H1 (cell line): ENCODE measurements at regions not wholly inside any gene's neighbourhood (a gene's known extent, or its start where the extent isn't known, plus 50 kb on each side); places are given as distances from the start of the nearest gene placed in this dataset.

ENCODE experiments used
- CTCF ChIA-PET: fragments of 300-600 bp; sonication (Branson Sonifier 250); formaldehyde crosslinking; loops from one replicate; lab custom pipeline; 2021; ENCODE audit not compliant: partially characterized antibody; lab: Charles Lee
- POLR2A ChIA-PET: fragments of 300-600 bp; sonication (Branson Sonifier 250); formaldehyde crosslinking; loops from one replicate; lab custom pipeline; 2021; ENCODE audit warnings: inconsistent platforms; ENCODE audit not compliant: partially characterized antibody; lab: Charles Lee
- DNase-seq, 2 experiments: peaks; one replicate each; pipeline versions ENCODE4 v3.0.0 to v3.0.0-alpha.2; 2010 to 2022; ENCODE audit warnings: low spot score in 2 of 2, low read depth in 1 of 2, mixed read lengths in 1 of 2
- FAIRE-seq: peaks from 2 replicates; lab custom pipeline; 2011; peaks lifted over from hg19 to GRCh38; lab: Jason Lieb, UNC
- H2AFZ ChIP-seq: 2 replicates; pipeline ENCODE4 v1.8.1; 2012; ENCODE audit warnings: low read length, inconsistent platforms
- H2AK5ac ChIP-seq: 2 replicates; pipeline ENCODE4 v1.6.1; 2013; ENCODE audit warnings: low read depth, low read length
- H2BK120ac ChIP-seq: replicated peaks from 2 replicates; pipeline ENCODE3; 2013; ENCODE audit warnings: low read depth, low read length, inconsistent platforms
- H2BK12ac ChIP-seq: 2 replicates; pipeline ENCODE4 v1.6.1; 2013; ENCODE audit warnings: low read depth, low read length
- H2BK15ac ChIP-seq: 2 replicates; pipeline ENCODE4 v1.6.1; 2013; ENCODE audit warnings: low read length
- H2BK20ac ChIP-seq: 2 replicates; pipeline ENCODE4 v1.6.1; 2013; ENCODE audit warnings: low read length
- H2BK5ac ChIP-seq: 2 replicates; pipeline ENCODE4 v1.6.1; 2013; ENCODE audit warnings: low read depth, low read length
- H3K14ac ChIP-seq: 2 replicates; pipeline ENCODE4 v1.6.1; 2013; ENCODE audit warnings: inconsistent platforms; ENCODE audit not compliant: insufficient read length
- H3K18ac ChIP-seq: 2 replicates; pipeline ENCODE4 v1.6.1; 2013; ENCODE audit warnings: low read length; ENCODE audit errors: extremely low read depth
- H3K23ac ChIP-seq: 2 replicates; pipeline ENCODE4 v1.6.1; 2013; ENCODE audit warnings: inconsistent platforms; ENCODE audit not compliant: insufficient read length
- H3K23me2 ChIP-seq: 2 replicates; pipeline ENCODE4 v1.6.1; 2013; ENCODE audit warnings: low read depth, low read length
- H3K27ac ChIP-seq: 2 replicates; pipeline ENCODE4 v1.6.1; 2011; ENCODE audit warnings: low read depth, low read length, inconsistent platforms
- H3K27me3 ChIP-seq, 4 experiments: replicated peaks in 1 of 4; 1 replicate in 1 of 4; 2 replicates in 3 of 4; pipeline versions ENCODE4 v1.6.1 to v1.8.1; 2011 to 2013; ENCODE audit warnings: low read length in 3 of 4, mild to moderate bottlenecking in 3 of 4, inconsistent platforms in 2 of 4, mixed read lengths in 2 of 4, moderate library complexity in 1 of 4; ENCODE audit not compliant: control insufficient read depth in 3 of 4, insufficient read depth in 3 of 4; ENCODE audit errors: extremely low read depth in 1 of 4
- H3K36me3 ChIP-seq, 4 experiments: 2 replicates each; pipeline versions ENCODE4 v1.6.1 to v1.8.1; 2011 to 2013; ENCODE audit warnings: mild to moderate bottlenecking in 4 of 4, low read length in 3 of 4, moderate library complexity in 2 of 4, control low read depth in 1 of 4, inconsistent platforms in 1 of 4; ENCODE audit not compliant: insufficient read depth in 4 of 4, control insufficient read depth in 2 of 4
- H3K4ac ChIP-seq: replicated peaks from 2 replicates; pipeline ENCODE3; 2013; ENCODE audit warnings: low read length, low read depth, mixed read lengths, inconsistent platforms; ENCODE audit not compliant: insufficient read length
- H3K4me1 ChIP-seq, 4 experiments: replicated peaks in 1 of 4; 1 replicate in 1 of 4; 2 replicates in 3 of 4; pipeline versions ENCODE4 v1.6.1 to v1.8.1; 2011 to 2013; ENCODE audit warnings: low read length in 3 of 4, inconsistent platforms in 2 of 4, mixed read lengths in 1 of 4; ENCODE audit not compliant: insufficient read depth in 4 of 4, control insufficient read depth in 3 of 4
- H3K4me2 ChIP-seq, 2 experiments: 2 replicates each; pipeline versions ENCODE4 v1.6.1 to v1.8.1; 2011 to 2013; ENCODE audit warnings: low read depth in 2 of 2, low read length in 2 of 2, control low read depth in 1 of 2, inconsistent platforms in 1 of 2, mild to moderate bottlenecking in 1 of 2; ENCODE audit not compliant: insufficient read depth in 1 of 2
- H3K4me3 ChIP-seq, 4 experiments: fragments of 200-600, 300-600 bp in 1 of 4; sonication (generic), shearing (Covaris generic), sonication (Bioruptor Twin) in 1 of 4; 2 replicates each; pipeline versions ENCODE4 v1.5.1 to v1.8.1; 2011 to 2016; ENCODE audit warnings: low read length in 4 of 4, low read depth in 3 of 4, control low read depth in 2 of 4, inconsistent platforms in 2 of 4, mild to moderate bottlenecking in 2 of 4, mixed read lengths in 1 of 4, moderate library complexity in 1 of 4; ENCODE audit not compliant: insufficient read depth in 2 of 4; ENCODE audit errors: extremely low read depth in 1 of 4
- H3K56ac ChIP-seq: replicated peaks from 2 replicates; pipeline ENCODE3; 2013; ENCODE audit warnings: low read depth, mild to moderate bottlenecking, mixed read lengths, low read length, inconsistent platforms; ENCODE audit not compliant: insufficient read length
- H3K79me1 ChIP-seq: 2 replicates; pipeline ENCODE4 v1.6.1; 2013; ENCODE audit warnings: low read depth, low read length, control low read depth
- H3K79me2 ChIP-seq, 2 experiments: 2 replicates each; pipeline versions ENCODE4 v1.6.1 to v1.8.1; 2012 to 2013; ENCODE audit warnings: low read length in 2 of 2, mild to moderate bottlenecking in 2 of 2, inconsistent platforms in 1 of 2; ENCODE audit not compliant: insufficient read depth in 2 of 2, control insufficient read depth in 1 of 2
- H3K9ac ChIP-seq, 4 experiments: replicated peaks in 1 of 4; 1 replicate in 1 of 4; 2 replicates in 3 of 4; pipeline versions ENCODE4 v1.6.1 to v1.8.1; 2011 to 2013; ENCODE audit warnings: low read depth in 3 of 4, low read length in 3 of 4, control low read depth in 2 of 4, mild to moderate bottlenecking in 2 of 4, moderate library complexity in 2 of 4, inconsistent platforms in 1 of 4; ENCODE audit errors: extremely low read depth in 1 of 4
- H3K9me3 ChIP-seq, 2 experiments: 2 replicates each; pipeline versions ENCODE4 v1.6.1 to v1.8.1; 2012 to 2013; ENCODE audit warnings: mild to moderate bottlenecking in 2 of 2, moderate library complexity in 2 of 2, control low read depth in 1 of 2, inconsistent platforms in 1 of 2, low read depth in 1 of 2, low read length in 1 of 2, mixed read lengths in 1 of 2; ENCODE audit not compliant: insufficient read depth in 2 of 2
- H4K20me1 ChIP-seq, 2 experiments: replicated peaks in 1 of 2; 2 replicates each; pipeline versions ENCODE3 to v1.8.1; 2011 to 2013; ENCODE audit warnings: inconsistent platforms in 2 of 2, low read length in 2 of 2, mild to moderate bottlenecking in 1 of 2; ENCODE audit not compliant: insufficient read depth in 2 of 2, control insufficient read depth in 1 of 2
- H4K5ac ChIP-seq: 2 replicates; pipeline ENCODE4 v1.6.1; 2013; ENCODE audit warnings: low read length, low read depth, mixed read lengths, inconsistent platforms; ENCODE audit not compliant: insufficient read length
- H4K8ac ChIP-seq: 2 replicates; pipeline ENCODE4 v1.8.0; 2013; ENCODE audit warnings: mild to moderate bottlenecking, moderate library complexity, low read length, inconsistent platforms; ENCODE audit not compliant: insufficient read depth; ENCODE audit errors: extremely low read depth
- H4K91ac ChIP-seq: replicated peaks from 2 replicates; pipeline ENCODE3; 2013; ENCODE audit warnings: low read length, mixed read lengths, inconsistent platforms; ENCODE audit not compliant: insufficient read length
- BCL11A ChIP-seq, 2 experiments: IDR thresholded peaks; one replicate each; pipeline ENCODE4 v1.6.1; 2011; ENCODE audit warnings: low read depth in 2 of 2, low read length in 2 of 2, mild to moderate bottlenecking in 2 of 2
- CBX8 ChIP-seq: fragments of 300-800, 300-1000 bp; sonication (generic); IDR thresholded peaks from 2 replicates; pipeline ENCODE4 v1.7.1; 2016; ENCODE audit warnings: low read depth, low read length, borderline replicate concordance
- JUN ChIP-seq: IDR thresholded peaks from 2 replicates; pipeline ENCODE4 v1.6.1; 2011; ENCODE audit warnings: low read depth, mild to moderate bottlenecking, improper control_type of control experiment, low read length
- JUND ChIP-seq: IDR thresholded peaks from 2 replicates; pipeline ENCODE4 v1.6.1; 2011; ENCODE audit warnings: mild to moderate bottlenecking, improper control_type of control experiment, low read length
- NRF1 ChIP-seq: IDR thresholded peaks from 2 replicates; pipeline ENCODE4 v1.6.1; 2011; ENCODE audit warnings: mild to moderate bottlenecking, low read depth, low read length, improper control_type of control experiment
- RNF2 ChIP-seq: fragments of 200-900, 300-1000 bp; sonication (generic); IDR thresholded peaks from 2 replicates; pipeline ENCODE4 v1.7.1; 2016; ENCODE audit warnings: borderline replicate concordance, low read depth, mild to moderate bottlenecking, antibody characterized with exemption, low read length; ENCODE audit not compliant: poor library complexity, severe bottlenecking; ENCODE audit errors: missing control alignments
- SAP30 ChIP-seq: fragments of 300-600 bp; sonication (generic); IDR thresholded peaks from 2 replicates; pipeline ENCODE4 v1.7.1; 2012; ENCODE audit warnings: low read length, moderate library complexity, mild to moderate bottlenecking, inconsistent platforms; ENCODE audit not compliant: insufficient read depth, insufficient replicate concordance
- SP4 ChIP-seq: IDR thresholded peaks from 2 replicates; pipeline ENCODE4 v1.6.1; 2012; ENCODE audit warnings: low read length, inconsistent platforms
- SUZ12 ChIP-seq: fragments of 200-600 bp; sonication (generic); IDR thresholded peaks from 2 replicates; pipeline ENCODE4 v1.6.1; 2012; ENCODE audit warnings: mild to moderate bottlenecking, inconsistent platforms, low read length, moderate library complexity, mixed read lengths
- TCF12 ChIP-seq: IDR thresholded peaks from 2 replicates; pipeline ENCODE4 v1.6.1; 2011; ENCODE audit warnings: low read depth, mild to moderate bottlenecking, low read length
- YY1 ChIP-seq: IDR thresholded peaks from 2 replicates; pipeline ENCODE4 v1.6.1; 2011; ENCODE audit warnings: low read depth, mild to moderate bottlenecking, low read length
- WGBS, 2 experiments: shearing (Covaris generic) in 1 of 2; methylation state at CpG; one replicate each; pipeline versions ENCODE4 v1.1.6 to v1.1.7; 2013 to 2015; ENCODE audit warnings: low lambda C conversion rate in 2 of 2, mixed read lengths in 2 of 2, inconsistent platforms in 1 of 2, low coverage in 1 of 2, missing lambda C conversion rate in 1 of 2; ENCODE audit not compliant: insufficient replicate concordance in 2 of 2, insufficient coverage in 1 of 2, insufficient read length in 1 of 2; ENCODE audit errors: extremely low coverage in 1 of 2, missing lambda C conversion rate in 1 of 2; 5-methylcytosine and 5-hydroxymethylcytosine counted together
- TF ChIP-seq, protein P1 (sequence below), 3 experiments: IDR thresholded peaks; 1 replicate in 2 of 3; 2 replicates in 1 of 3; pipeline versions ENCODE4 v1.5.1 to v1.6.1; 2011; ENCODE audit warnings: low read length in 3 of 3, mild to moderate bottlenecking in 3 of 3, inconsistent platforms in 2 of 3, low read depth in 1 of 3, moderate library complexity in 1 of 3; ENCODE audit not compliant: insufficient read depth in 1 of 3; ENCODE audit errors: control extremely low read depth in 1 of 3

DNA sequence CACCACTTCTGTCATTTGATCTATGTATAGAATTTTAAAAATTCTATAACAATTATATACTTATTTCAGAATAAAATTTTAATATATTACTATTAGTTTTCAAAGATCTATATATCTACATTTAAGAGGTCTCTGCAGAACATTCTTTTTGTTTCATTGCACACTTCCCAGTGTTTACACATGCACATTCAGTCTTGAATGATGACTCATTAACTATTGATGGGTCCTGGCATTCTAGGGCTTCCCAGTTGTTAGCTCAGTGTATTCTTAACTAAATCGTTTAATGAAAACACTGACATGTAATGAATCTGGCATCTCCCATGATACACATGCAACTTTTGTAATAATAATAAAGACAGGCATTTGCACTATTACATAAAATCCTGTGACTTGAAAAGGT is 324.6 kb downstream of the KLF12 start:
- no peak for FAIRE-seq
- Histone ChIP-seq H3K18ac (no peak overlapping the region), H3K23me2 (no peaks in the 10 kb centered on the region; the same call in 1 of the 2 replicates), H2AFZ (no peak overlapping the region), H3K4me1 (peaks cover 0 to 2% (median under 1%) of the 10 kb centered on the region in 4 experiments; a peak in 1 of 7 replicates), H2BK5ac (no peak overlapping the region), H2BK120ac (no peak overlapping the region), H2BK15ac (no peak overlapping the region), H3K79me2 (no peaks in the 10 kb centered on the region), H3K56ac (no peak overlapping the region), H3K79me1 (no peaks in the 10 kb centered on the region), H4K20me1 (no peaks in the 10 kb centered on the region), H3K27ac (no peak overlapping the region), H3K23ac (no peak overlapping the region), H3K27me3 (no peaks in the 10 kb centered on the region), H2AK5ac (no peak overlapping the region), H4K5ac (no peak overlapping the region), H4K91ac (no peak overlapping the region), H3K4me3 (no peak overlapping the region), H3K4ac (no peak overlapping the region), H3K9me3 (no peaks in the 10 kb centered on the region), H4K8ac (no peak overlapping the region), H2BK20ac (no peak overlapping the region), H3K9ac (no peak overlapping the region), H3K4me2 (no peak overlapping the region), H3K14ac (no peak overlapping the region), H2BK12ac (no peak overlapping the region), H3K36me3 (no peaks in the 10 kb centered on the region)
- ChIA-PET POLR2A (no interaction called here), CTCF (interaction anchor here (0.8 kb wide), 1 partner anchor 42 kb away, joined by 3 read pairs; no protein-coding TSS in a partner anchor)
- WGBS, 2 experiments = 89% methylated on average over 1 of the region's 1 CpG; no CpG with 5 or more reads in 1 of the 2 experiments
- DNase-seq = no peak
- no peak for TF ChIP-seq SAP30
- TF ChIP-seq NRF1 = no peak
- no peak for TF ChIP-seq JUND
- no peak for TF ChIP-seq YY1
- TF ChIP-seq RNF2 = no peak
- TF ChIP-seq CBX8 = no peak
- TF ChIP-seq JUN = no peak
- TF ChIP-seq, protein P1, sequence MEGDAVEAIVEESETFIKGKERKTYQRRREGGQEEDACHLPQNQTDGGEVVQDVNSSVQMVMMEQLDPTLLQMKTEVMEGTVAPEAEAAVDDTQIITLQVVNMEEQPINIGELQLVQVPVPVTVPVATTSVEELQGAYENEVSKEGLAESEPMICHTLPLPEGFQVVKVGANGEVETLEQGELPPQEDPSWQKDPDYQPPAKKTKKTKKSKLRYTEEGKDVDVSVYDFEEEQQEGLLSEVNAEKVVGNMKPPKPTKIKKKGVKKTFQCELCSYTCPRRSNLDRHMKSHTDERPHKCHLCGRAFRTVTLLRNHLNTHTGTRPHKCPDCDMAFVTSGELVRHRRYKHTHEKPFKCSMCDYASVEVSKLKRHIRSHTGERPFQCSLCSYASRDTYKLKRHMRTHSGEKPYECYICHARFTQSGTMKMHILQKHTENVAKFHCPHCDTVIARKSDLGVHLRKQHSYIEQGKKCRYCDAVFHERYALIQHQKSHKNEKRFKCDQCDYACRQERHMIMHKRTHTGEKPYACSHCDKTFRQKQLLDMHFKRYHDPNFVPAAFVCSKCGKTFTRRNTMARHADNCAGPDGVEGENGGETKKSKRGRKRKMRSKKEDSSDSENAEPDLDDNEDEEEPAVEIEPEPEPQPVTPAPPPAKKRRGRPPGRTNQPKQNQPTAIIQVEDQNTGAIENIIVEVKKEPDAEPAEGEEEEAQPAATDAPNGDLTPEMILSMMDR (IDR thresholded peaks at IDR 0.05; ENCODE audit: control extremely low read depth in 1 of 3, insufficient read depth in 1 of 3, low read depth in 1 of 3, low read length in 3 of 3) = no peak
- no peak for TF ChIP-seq SP4
- no peak for TF ChIP-seq SUZ12
- TF ChIP-seq BCL11A (IDR thresholded peaks at IDR 0.05; ENCODE audit: low read depth in 2 of 2, low read length in 2 of 2) = no peak
- no peak for TF ChIP-seq TCF12
